ENCODE measurements at regions not wholly inside any gene's neighbourhood (a gene's known extent, or its start where the extent isn't known, plus 50 kb on each side); places are given as distances from the start of the nearest gene placed in this dataset.

DNA sequence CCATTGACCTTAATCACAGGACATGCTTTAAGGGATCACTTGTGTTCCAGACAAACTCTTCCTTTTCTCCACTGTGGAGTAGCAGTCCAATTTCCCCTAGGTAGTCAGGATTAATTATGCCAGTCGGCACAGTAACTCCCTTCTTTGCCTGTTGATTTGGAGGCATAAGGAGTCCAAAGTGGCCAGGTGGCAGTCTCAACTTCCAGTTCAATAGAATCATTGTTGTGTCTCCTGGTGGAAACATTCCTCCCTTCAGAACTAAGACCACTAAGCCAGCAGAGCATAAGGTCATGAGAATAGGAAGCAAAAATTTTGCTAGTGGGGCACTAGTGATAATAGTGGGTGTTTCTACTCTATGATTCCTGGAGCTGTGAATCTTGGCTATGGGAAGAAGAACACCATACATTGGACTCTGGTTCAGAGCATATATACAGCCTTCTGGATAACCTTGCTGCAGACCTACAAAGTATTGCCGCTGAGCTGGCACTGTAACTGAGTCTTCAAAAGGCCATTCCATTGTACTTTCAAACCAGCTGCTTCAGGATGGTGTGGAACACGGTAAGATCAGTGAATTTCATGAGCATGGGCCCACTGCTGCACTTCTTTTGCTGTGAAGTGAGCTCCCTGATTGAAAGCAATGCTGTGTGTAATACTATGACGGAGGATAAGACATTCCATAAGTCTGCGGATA, 147.3 kb upstream of the MAX start:
- no peak for DNase-seq (ENCODE audit: low spot score)

DNA sequence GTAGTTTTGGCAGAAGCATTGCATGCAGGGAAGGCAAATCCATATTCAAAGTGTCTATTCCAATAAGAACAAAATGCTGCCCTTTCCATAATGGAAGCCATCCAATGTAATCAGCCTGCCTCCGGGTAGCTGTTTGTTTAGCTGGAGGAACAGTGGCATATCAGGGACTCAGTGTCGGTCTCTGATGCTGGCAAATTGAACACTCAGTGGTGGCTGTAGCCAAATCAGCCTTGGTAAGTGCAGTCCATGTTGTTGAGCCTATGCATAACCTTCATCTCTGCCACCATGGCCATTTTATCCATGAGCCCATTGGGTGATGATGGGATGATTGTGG, 147.8 kb upstream of the MAX start:
- no peak for DNase-seq (ENCODE audit: low spot score)

DNA sequence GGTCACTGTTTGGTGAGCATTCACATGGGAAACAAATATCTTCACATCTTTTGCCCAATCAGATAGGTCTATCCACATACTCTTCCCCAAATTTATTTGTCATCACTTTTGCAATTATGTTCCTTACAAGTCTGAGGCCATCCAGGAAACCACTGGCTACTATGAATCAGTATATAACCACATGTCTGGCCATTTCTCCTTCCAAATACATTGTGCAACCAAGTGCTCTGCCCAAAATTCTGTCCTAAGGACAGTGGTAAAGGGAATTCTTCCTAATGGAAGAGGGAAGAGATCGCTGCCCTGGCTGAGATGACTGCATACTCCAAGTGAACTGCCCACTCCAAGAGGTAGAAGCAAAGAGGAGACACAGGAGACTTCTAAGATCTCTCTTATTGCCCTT, 148.9 kb upstream of the MAX start:
- DNase-seq (ENCODE audit: low spot score): no peak

DNA sequence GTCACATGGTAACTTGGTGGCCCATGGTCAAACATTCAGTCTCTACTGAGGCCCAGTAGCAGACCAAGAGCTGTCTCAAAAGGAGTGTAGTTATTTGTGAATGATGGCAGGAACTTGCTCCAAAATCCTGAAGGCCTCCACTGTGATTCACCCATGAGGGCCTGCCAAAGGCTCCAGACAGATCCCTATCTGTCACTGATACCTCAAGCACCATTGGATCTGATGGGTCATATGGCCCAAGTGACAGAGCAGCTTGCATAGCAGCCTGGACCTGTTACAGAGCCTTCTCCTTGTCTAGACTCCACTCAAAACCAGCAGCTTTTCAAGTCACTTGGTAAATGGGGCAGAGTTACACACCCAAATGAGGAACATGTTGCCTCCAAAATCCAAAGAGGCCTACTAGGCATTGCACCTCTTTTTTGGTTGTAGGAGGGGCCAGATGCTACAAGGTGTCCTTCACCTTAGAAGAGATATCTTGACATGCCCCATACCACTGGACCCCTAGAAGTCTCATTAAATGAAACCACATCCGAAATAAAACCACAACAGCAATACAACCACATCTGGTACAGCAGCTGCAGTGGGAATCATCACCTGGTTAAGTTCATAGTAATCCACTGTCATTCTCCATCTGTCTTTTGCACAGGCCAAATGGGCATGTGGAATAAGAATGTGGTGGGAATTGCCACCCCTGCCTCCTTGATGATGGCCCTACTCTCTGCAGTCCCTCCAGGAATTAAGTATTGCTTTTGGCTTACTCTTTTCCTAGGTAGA, 150.4 kb upstream of the MAX start:
- DNase-seq (ENCODE audit: low spot score): no peak

DNA sequence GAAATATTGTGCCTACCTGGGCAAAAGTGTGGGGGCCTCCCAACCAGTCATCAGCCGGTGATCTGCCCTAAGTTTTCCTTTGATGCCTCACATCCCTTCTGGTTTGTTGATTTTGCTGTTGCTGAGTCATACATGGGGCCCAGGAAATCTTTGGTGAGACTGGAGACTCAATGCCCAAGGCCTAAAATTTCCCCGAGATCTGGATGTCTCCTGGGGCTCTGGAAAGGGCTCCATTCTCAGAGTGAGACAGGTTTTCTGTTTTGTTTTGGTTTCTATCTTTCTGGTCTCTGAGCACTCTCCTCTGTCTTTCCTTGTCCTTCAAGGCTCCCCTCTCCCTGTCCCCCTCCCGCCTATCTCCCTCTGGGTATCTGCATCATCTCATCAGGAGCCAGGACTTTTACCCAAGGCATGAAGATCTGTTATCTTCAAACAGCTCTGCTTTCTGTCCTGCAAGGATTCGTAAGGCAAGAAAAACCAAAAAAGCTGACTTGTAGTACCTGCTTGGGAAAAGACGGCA, 152.8 kb upstream of the MAX start:
- DNase-seq (ENCODE audit: low spot score): peak; percentile 76

DNA sequence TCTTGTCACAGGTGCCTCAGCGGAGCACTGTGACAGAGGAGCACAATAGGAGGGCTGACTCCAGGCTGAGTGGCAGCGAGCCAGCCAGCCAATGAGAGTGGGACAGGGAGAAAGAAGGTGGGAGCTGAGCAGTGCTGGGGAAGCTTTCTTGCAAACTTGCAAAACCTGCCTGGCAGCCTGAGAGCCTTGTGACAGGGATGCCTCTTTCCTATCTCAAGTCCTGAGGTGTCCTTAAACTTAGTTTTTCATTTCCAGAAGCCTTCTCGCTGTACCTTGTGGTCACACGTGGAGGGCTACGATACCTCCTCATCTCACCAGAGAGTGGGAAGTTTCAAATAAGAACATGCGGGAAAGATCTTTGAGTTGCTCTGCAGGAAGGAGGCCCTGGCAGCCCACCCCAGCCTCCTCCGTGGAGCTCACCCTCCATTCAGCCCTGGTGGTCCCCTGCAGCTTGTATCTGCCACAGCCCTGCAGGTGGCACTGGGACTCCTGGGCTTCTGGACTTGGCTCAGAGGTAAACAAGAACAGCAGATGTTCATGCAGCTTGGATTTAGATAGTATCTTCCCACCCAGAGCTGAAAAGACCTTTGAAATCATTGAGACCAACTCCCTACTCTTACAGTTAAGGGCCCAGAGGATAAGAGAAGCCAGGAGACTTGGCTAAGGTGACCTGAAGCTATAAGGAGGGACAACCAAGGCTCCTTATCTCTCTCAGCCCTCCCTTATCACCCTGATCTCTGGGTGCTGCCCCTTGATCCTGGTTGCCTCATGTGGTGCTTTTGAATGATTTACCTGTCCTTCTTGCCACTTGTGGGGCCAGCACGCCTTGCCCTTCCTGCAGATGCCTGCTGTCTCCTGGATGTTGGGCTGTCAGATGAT, 153.5 kb upstream of the MAX start:
- peak; percentile 88 for DNase-seq (ENCODE audit: low spot score)

DNA sequence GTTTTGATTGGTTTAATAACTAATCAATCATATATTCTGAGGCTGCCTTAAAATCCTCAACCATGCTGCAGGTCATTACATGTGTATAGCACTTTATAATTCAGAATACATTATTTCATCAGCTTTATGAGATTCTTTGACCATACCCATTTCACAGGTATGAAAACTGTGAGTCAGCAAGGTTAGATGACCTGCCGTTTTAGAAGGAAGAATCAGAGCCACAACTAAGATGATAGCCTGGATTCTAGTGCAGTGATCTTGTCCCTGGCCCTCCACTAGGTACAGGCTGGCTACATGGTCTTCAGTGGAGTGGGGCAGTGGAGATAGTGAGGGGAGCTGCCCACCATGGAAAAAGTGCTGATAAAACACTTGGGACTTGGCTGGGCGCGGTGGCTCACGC, 154.4 kb upstream of the MAX start:
- no peak for DNase-seq (ENCODE audit: low spot score)

DNA sequence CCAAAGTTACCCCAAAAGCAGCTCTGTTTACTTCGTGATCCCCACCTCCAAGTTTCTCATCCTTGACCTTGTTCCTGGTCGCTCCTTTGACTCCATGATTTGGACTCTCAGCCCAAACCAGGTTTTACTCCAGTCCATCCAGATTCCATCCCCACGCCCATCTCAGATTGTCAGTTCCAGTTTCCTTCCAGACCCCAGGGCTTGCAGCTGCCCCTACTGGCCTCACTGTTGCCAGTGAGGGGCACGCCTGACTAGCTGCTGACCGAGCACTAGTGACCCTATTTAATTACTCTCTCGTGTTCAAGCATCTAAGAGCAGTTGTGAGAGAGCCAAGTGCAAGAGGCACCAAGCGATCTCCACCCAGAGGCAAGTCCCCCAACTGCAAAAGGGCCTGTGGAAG, 155.1 kb upstream of the FUT8 start:
- DNase-seq (ENCODE audit: low spot score): peak; percentile 18

DNA sequence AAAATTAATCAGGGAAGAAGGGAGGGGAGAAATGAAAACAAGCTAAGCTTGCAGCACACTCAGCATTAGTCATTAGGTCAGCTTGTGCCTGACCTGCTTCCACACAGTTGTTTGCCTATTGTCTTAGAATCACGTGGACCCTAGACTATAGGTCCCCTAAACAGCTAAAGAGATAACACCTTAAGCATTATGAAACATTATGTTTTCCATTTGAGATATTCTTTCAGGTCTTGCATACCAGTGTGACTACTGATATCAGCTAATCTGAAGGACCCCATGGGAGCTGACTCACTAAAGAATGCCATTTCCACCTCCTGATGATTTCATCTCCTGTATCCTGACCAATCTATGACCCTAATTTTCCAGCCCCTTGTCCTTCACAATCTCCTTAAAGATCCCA, 154.1 kb upstream of the FUT8 start:
- no peak for DNase-seq (ENCODE audit: low spot score)

DNA sequence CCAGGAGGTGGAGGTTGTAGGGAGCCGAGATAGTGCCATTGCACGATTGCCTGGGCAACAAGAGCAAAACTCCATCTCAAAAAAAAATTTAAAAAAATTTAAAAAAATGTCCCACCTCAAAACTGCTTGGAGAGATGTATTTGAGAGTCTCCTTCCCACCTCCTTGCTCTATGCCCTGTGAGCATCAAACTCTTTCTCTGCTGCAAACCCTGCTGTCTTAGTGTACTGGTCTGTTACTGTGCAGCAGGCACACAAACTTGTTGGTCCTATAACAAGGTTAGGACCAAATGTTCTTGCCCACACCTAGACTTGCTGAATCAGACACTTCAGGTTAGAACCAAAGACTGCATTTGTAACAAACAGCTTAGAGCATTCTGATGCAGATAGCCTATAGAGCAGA, 153.5 kb upstream of the FUT8 start:
- no peak for DNase-seq (ENCODE audit: low spot score)

DNA sequence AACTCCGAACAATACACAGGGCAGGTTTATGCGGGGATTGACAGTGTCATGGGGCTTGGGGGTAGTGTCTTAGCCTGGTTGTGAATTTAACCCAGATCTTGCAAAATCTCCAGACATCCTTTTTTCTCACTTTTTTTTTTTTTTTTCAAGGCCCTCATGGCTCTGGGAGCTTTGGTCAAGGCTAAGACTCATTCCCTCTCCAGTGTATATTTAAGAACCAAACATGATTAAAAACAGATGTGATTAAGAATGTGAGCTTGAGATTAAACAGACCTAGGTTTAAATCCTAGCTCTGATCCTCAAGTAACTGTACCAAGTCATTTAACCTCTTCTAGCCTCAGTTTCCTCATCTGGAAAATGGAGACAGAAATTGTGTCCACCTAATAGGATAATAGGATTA, 151.7 kb upstream of the FUT8 start:
- peak; percentile 90 for DNase-seq (ENCODE audit: low spot score)

DNA sequence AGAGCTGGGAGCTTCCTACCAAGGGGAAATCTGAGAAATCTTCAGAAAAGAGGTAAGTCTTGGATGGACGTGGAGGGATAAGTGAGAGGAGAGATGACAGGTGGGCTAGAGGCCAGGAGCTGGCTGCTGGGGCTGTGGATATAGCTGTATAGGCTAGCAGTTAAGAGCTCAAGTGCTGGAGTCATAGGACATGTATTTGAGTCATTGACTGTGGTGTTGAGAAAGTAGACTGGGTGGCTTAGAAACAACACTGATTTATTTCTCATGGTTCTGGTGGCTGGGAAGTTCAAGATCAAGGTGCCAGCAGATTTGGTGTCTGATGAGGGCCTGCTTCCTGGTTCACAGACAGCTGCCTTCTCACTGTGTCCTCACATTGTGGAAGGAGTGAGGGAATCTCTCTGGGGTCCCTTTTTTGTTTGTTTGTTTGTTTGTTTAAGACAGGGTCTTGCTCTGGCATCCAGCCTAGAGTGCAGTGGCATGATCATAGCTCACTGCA, 151.1 kb upstream of the FUT8 start:
- peak; percentile 30 for DNase-seq (ENCODE audit: low spot score)

DNA sequence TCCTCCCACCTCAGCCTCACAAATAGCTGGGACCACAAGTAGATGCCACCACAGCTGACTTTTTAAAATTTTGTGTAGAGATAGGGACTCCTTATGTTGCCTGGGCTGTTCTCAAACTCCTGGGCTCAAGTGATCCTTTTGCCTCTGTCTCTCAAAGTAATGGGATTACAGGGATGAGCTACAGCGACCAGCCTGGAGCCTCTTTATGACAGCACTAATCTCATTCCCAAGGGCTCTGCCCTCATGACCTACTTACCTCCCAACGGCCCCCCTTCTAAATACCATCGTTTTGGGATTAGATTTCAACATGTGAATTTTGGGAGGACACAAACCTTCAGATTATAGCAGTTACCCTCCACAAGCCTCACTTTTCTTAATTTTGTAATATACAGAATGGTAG, 150.6 kb upstream of the FUT8 start:
- DNase-seq (ENCODE audit: low spot score): peak; percentile 82

DNA sequence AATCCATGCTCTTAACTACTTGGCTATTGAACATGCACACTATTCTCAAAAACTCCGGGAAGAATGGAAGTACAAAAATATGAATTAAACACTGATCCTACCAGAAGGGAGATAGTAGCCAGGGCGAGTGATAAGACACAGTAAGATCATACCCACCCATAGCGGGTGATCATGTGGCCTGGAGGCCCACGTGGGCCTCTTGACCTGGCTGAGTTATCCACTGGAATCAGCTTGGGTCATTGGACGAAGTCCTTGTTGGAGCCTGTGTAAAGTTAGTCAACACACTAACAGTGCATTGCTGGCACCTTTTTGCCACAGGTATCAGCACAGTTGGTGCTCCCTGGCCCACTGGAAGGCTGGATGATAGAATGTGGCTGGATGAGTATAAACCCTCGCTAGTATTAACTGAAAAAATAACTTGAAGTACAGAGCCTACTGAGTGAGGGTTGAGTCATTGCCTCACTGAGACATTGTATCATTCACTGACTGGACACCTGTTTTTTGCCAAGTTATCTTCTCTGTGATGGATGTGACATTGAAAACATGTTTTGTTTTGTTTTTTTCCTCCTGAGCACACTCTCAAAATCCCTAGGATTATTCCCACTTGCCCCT, 149.2 kb upstream of the FUT8 start:
- no peak for DNase-seq (ENCODE audit: low spot score)

DNA sequence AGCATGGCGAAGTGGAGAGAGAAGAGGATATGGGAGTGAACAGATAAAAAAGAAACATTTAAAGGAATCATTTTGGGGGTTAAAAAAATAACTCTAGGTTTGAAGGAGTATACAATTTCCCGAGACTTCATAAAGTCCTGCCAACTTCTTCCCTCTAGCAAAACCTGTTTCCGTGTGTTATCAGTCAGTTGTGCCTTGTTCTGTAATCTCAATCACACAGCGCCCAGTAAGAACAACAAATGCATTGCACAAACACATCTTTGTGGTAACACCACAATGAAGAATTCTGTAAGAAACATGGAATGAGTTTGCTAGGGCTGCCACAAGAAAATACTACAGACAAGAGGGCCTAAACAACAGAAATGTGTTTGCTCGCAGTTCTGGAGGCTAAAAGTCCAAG, 144.7 kb upstream of the FUT8 start:
- no peak for DNase-seq (ENCODE audit: low spot score)

DNA sequence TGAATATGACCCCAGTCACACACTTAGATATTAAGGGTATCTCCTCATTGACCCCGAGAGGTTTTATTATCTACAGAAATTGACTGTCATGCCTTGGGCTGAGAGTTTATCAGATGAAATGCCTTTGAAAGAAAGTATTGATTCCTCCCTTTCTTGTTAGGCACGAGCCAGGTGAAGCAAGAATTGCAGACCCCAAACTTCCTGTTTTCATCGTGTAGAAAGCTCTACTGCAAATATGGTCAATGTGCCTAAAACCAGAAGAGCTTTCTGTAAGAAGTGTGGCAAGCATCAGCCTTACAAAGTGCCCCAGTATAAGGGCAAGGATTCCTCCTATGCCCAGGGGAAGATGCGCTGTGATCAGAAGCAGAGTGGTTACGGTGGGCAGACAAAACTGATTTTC, 143.9 kb upstream of the FUT8 start:
- no peak for DNase-seq (ENCODE audit: low spot score)

DNA sequence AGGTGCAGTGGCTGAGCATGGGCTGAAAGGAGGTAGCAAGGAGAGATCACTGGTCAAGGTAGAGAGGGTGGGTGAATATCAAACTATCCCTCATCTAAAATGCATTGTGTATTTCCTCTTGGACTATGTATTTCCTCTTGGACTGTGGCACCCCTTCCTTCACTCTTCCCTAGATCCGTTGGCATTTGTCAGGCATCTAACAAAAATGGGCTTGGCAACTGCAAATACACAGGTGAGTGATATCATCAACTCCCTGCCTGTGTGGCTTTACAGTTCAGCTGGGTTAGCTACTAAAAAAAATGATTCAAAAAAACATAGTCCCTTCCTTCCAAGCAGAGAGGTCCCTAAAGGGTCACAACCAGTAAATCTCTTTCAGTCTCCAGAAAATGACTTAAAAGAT, 142.8 kb upstream of the FUT8 start:
- no peak for DNase-seq (ENCODE audit: low spot score)

DNA sequence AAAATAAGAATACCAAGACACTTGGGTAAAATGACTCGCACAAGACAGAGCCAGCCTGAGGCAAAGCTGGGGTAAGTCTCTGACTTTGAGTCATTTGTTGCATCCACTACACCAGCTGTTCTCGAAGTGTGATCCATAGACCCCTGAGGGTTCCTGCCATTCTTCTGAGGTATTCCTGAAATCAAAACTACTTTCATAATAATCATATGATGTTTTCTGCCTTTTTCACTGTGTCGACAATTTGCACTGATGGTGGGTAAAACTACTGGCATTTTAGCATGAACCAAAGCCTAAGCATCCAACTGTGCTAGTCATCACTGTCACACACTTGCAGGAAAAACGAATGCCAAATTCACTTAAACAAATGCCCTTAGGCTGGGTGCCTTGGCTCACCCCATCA, 135.5 kb upstream of the FUT8 start:
- DNase-seq (ENCODE audit: low spot score): no peak

DNA sequence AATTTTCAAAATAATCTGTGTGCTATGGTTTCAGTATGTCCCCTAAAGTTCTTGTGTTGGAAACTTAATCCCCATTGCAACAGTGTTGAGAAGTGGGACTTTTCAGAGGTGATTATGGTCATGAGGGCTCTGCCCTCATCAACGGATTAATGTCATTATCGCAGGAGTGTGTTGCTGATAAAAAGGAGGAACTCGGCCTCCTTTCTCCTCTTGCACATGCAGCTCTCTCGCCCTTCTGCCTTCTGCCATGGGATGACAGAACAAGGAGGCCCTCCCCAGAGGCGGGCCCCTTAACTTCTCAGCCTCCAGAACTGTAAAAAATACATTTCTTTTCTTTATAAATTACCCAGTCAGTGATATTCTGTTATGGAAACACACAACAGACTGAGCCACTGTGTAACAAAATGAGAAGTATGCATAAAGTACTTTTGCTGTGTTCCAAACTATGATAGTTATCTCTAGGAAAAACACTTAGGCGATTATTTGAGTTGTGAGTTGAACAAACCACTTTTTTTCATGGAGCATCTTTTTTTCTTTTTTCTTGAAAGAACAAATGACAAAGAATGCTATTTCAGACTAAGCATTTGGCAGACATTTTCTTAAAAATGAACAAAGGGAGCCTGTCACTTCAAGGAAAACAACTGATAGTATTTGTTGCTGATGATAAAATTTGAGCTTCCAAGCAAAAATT, 134.8 kb upstream of the FUT8 start:
- DNase-seq (ENCODE audit: low spot score): no peak

DNA sequence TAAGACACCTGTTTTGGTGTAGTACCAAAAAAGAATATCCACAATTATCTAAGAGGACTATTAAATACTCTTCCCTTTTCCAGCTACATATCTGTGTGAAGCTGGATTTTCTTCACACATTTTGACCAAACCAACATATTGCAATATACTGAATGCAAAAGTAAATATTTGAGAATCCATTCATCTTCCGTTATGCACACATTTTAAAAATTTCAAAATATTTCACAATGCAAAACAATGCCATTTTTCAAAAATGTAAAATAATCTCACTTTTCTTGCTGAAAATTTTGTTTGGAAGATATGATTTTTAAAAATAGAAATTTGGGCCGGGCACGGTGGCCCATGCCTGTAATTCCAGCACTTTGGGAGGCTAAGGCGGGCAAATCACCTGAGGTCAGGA, 133.9 kb upstream of the FUT8 start:
- DNase-seq (ENCODE audit: low spot score): no peak

DNA sequence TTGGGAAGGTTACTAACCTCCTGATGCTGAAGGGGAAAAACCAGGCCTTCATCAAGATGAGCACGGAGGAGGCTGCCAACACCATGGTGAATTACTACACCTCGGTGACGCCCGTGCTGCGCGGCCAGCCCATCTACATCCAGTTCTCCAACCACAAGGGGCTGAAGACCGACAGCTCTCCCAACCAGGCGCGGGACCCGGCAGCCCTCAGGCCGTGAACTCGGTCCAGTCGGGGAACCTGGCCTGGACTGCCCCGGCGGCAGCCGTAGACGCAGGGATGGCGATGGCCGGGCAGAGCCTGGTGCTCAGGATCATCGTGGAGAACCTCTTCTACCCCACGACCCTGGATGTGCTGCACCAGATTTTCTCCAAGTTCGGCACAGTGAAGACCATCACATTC, 133.0 kb upstream of the FUT8 start:
- no peak for DNase-seq (ENCODE audit: low spot score)

All from SK-N-DZ (cell line).